Body of pancreas (tissue), 4 donors: ENCODE measurements at regions not wholly inside any gene's neighbourhood (a gene's known extent, or its start where the extent isn't known, plus 50 kb on each side); places are given as distances from the start of the nearest gene placed in this dataset.

Source experiments
- ATAC-seq: fragments of 150-250 bp; one replicate; pipeline ENCODE4 v1.9.1; 2016
- DNase-seq, 4 donors: peaks; one replicate each; pipeline ENCODE4 v3.0.0-alpha.2; 2019
- H3K27ac ChIP-seq, 4 donors: fragments of 200-600 bp; sonication (generic); 1 replicate in 3 of 4; 2 replicates in 1 of 4; pipeline versions ENCODE4 v1.5.1 to v1.6.1; 2016 to 2019; ENCODE audit warnings: mild to moderate bottlenecking in 1 of 4, mixed read lengths in 1 of 4, moderate library complexity in 1 of 4
- H3K27me3 ChIP-seq, 2 donors: fragments of 200-600 bp; sonication (generic); one replicate each; pipeline ENCODE4 v1.6.0; 2016; ENCODE audit warnings: mild to moderate bottlenecking in 1 of 2
- H3K36me3 ChIP-seq, 2 donors: fragments of 200-600 bp; sonication (generic); replicated peaks in 1 of 2; 2 replicates each; pipeline ENCODE4 v1.5.1; 2016; ENCODE audit warnings: low read depth in 2 of 2; ENCODE audit not compliant: insufficient read depth in 1 of 2
- H3K4me1 ChIP-seq: fragments of 200-600 bp; sonication (generic); one replicate; pipeline ENCODE4 v1.6.0; 2016
- H3K4me3 ChIP-seq, 2 donors: fragments of 200-600 bp; sonication (generic); 1 replicate in 1 of 2; 2 replicates in 1 of 2; pipeline ENCODE4 v1.5.1; 2016 to 2019
- H3K9me3 ChIP-seq, 3 donors: fragments of 200-600 bp; sonication (generic); 1 replicate in 2 of 3; 2 replicates in 1 of 3; pipeline ENCODE4 v1.5.1; 2016
- POLR2A ChIP-seq, 3 donors: fragments of 450-650 bp; IDR thresholded peaks; one replicate each; pipeline ENCODE4 v1.6.1; 2016; ENCODE audit warnings: antibody characterized with exemption in 3 of 3, mild to moderate bottlenecking in 2 of 3
- WGBS, 2 donors: methylation state at CpG; one replicate each; pipeline ENCODE4 v1.1.5; 2017; 5-methylcytosine and 5-hydroxymethylcytosine counted together
- intact Hi-C: fragments of 100-400 bp; cut with DNase I; formaldehyde crosslinking; loops from one replicate; pipeline ENCODE4 v1.15.1; 2023
- TF ChIP-seq, protein P1 (sequence below), 7 experiments: fragments of 450-650 bp in 4 of 7; fragments of 200-600 bp in 3 of 7; sonication (generic) in 3 of 7; IDR thresholded peaks; one replicate each; pipeline ENCODE4 v1.5.1; 2016 to 2019; ENCODE audit warnings: antibody characterized with exemption in 7 of 7

DNA sequence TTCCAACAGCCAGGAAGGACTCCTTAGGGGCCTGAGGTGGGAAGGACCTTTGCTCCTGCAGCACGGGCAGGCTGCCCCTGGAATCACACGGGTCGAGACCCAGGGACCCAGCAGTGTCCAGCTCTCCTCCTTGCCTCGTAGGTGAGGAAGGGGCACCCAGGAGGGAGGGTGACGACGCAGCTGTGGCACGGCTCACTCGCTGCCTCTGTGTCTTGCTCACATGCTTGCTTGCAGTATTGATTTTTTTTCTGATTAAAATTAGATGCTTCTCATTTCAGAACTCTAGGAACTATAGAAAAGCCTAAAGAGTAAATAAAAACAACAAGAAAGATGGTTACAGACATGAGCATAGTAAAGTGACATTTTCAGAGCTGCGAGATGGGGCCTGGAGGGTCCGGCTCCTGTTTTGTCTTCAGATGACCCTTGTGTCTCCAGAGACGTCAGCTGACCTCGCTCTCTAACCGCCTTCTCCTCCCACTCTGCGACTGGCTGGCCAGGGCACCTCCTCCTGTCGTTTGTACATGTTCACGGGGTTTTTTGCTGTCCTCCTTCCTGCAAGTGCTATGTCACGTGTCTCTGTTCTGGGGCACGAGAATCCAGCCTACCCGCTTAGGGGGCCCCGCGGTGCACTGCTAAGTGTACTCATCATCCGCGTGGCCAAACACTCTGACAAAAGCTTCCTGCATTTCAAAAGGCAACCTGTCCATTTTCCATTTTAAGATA lies 65.7 kb upstream of the ZNF236 start:
- Histone ChIP-seq H3K36me3 (no peaks in the 10 kb centered on the region), H3K27me3 (no peaks in the 10 kb centered on the region), H3K4me3 (no peak overlapping the region), H3K4me1 (no peaks in the 10 kb centered on the region), H3K9me3 (no peaks in the 10 kb centered on the region), H3K27ac (no peak overlapping the region)
- peak in 1 of 4 donors; percentile 9 for DNase-seq
- ATAC-seq = no peak
- intact Hi-C loops = no loop called here
- WGBS, 2 donors = 60 to 66% methylated on average over 22 to 23 of the region's 23 CpGs
- TF ChIP-seq POLR2A (IDR thresholded peaks at IDR 0.05) = no peak
- TF ChIP-seq, protein P1, sequence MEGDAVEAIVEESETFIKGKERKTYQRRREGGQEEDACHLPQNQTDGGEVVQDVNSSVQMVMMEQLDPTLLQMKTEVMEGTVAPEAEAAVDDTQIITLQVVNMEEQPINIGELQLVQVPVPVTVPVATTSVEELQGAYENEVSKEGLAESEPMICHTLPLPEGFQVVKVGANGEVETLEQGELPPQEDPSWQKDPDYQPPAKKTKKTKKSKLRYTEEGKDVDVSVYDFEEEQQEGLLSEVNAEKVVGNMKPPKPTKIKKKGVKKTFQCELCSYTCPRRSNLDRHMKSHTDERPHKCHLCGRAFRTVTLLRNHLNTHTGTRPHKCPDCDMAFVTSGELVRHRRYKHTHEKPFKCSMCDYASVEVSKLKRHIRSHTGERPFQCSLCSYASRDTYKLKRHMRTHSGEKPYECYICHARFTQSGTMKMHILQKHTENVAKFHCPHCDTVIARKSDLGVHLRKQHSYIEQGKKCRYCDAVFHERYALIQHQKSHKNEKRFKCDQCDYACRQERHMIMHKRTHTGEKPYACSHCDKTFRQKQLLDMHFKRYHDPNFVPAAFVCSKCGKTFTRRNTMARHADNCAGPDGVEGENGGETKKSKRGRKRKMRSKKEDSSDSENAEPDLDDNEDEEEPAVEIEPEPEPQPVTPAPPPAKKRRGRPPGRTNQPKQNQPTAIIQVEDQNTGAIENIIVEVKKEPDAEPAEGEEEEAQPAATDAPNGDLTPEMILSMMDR (IDR thresholded peaks at IDR 0.05) = no peak

DNA sequence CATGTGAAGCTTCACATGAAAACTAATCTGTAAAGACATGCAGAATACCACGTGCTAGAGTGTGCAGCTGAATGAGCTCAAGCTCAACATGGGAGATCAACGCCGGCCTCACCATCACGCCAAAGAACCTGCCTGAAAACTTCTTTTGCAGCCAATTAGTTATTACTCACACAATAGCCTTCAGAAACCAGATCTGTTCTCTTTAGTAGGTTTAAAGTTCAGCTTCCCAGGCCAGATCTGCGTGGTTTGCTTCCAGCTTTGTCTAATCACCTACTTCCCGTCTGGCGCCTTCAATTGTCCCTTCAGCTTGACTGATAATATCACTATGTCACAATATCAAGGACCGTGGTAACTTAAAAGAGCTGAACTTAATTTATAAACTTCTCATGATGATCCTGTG lies 68.0 kb upstream of the ZNF236 start:
- Histone ChIP-seq H3K4me3 (no peak overlapping the region), H3K36me3 (no peaks in the 10 kb centered on the region), H3K9me3 (peaks cover 0 to 15% (median 0%) of the 10 kb centered on the region in 3 donors), H3K27me3 (no peaks in the 10 kb centered on the region), H3K27ac (no peak overlapping the region), H3K4me1 (no peaks in the 10 kb centered on the region)
- DNase-seq = no peak
- intact Hi-C loops = no loop called here
- WGBS, 2 donors = 48 to 65% methylated on average over 8 of the region's 8 CpGs
- TF ChIP-seq, protein P1 (IDR thresholded peaks at IDR 0.05) = no peak
- TF ChIP-seq POLR2A (IDR thresholded peaks at IDR 0.05) = no peak
- ATAC-seq = no peak

DNA sequence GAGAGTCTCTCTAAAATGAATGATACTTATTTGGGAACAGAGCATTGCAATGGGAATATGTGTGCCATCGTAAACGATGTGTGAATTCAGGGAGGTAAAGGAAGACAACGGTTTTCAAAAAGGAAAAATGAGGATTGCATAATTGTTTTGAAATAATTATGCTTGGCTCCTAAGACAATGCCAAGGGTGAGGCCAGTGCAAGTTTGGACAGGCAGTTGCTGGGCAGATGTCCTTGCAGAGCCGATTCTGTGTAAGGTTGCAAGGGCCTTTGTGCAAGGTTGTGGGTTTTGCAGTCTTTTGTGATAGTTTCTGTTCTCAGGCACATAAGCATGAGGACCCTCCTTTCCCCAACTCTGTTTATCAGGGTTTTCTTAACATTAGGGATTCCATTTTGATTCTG lies 70.0 kb upstream of the ZNF236 start:
- intact Hi-C loops = no loop called here
- ATAC-seq (no peak), DNase-seq (no peak)
- 74 to 75% methylated on average over 4 of the region's 4 CpGs for WGBS, 2 donors
- TF ChIP-seq, protein P1 (IDR thresholded peaks at IDR 0.05) = no peak
- TF ChIP-seq POLR2A (IDR thresholded peaks at IDR 0.05) = no peak
- H3K27ac ChIP-seq = no peak overlapping the region
- H3K27me3 ChIP-seq = no peaks in the 10 kb centered on the region
- peaks cover 0 to 15% (median 0%) of the 10 kb centered on the region in 3 donors for H3K9me3 ChIP-seq
- H3K4me3 ChIP-seq = no peak overlapping the region
- no peaks in the 10 kb centered on the region for H3K4me1 ChIP-seq
- H3K36me3 ChIP-seq = no peaks in the 10 kb centered on the region

DNA sequence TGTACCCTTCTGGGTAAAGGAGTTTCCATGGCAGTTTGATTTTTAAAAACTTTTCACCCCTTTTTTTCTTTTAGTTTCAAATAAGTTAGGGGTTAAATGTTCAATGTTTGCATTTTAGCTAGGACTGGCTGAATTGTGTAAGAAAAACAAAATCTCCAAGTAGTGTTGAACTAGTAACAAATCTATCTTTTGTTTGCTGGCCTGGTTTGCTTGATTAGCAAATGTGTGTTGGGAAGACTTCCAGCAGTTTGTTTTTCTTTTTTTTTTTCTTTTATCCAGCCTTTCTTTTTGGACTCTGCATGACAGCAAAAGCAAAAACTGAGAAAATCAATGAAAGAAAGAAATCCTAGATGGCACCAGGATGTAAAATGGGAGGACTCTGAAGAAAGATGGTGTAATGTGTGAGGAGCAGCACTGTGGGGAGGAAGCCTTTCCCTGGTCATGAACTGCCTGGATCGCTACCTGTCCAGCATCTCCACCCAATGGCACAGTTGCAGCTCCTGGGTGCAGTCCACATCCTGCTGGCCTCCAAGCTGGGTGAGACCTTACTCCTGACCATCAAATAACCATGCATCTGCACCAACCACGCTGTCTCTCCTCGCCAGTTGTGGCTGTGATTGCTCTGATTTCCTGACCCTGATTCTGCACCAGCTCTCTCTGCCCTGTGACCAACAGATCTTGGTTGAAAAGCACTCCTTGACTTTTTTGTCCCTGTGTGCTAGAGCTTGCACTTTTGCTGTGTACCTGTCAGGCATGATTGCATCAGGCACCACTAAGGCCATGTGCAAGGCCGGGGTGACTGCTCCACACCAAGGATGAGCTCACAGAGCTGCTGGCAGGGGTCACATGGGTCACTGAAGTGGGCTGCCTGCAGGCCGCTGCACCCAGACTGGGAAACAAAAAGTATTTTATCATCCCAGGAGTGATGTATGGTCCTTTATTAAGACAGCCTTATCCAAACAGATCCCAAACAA lies 71.2 kb upstream of the ZNF236 start:
- intact Hi-C loops = no loop called here
- no peaks in the 10 kb centered on the region for H3K4me1 ChIP-seq
- TF ChIP-seq, protein P1 (IDR thresholded peaks at IDR 0.05) = no peak
- no peak for ATAC-seq
- WGBS, 2 donors = 72 to 84% methylated on average over 5 of the region's 5 CpGs
- H3K27me3 ChIP-seq = no peaks in the 10 kb centered on the region
- H3K9me3 ChIP-seq = peaks cover 0 to 15% (median 0%) of the 10 kb centered on the region in 3 donors
- no peaks in the 10 kb centered on the region for H3K36me3 ChIP-seq
- no peak overlapping the region for H3K4me3 ChIP-seq
- H3K27ac ChIP-seq = no peak overlapping the region
- DNase-seq = no peak
